DND-41 (cell line): ENCODE measurements at regions not wholly inside any gene's neighbourhood (a gene's known extent, or its start where the extent isn't known, plus 50 kb on each side); places are given as distances from the start of the nearest gene placed in this dataset.

Source experiments
- EZH2 ChIP-seq: IDR thresholded peaks from 3 replicates; pipeline ENCODE4 v1.6.1; 2012; ENCODE audit warnings: borderline replicate concordance, low read depth, mild to moderate bottlenecking, moderate library complexity, low read length, inconsistent platforms; ENCODE audit not compliant: severe bottlenecking
- TF ChIP-seq, protein P1 (sequence below): IDR thresholded peaks from 2 replicates; pipeline ENCODE4 v1.5.1; 2012; ENCODE audit warnings: borderline replicate concordance, low read length, moderate library complexity, mild to moderate bottlenecking; ENCODE audit not compliant: poor library complexity, severe bottlenecking; ENCODE audit errors: extremely low read depth

DNA sequence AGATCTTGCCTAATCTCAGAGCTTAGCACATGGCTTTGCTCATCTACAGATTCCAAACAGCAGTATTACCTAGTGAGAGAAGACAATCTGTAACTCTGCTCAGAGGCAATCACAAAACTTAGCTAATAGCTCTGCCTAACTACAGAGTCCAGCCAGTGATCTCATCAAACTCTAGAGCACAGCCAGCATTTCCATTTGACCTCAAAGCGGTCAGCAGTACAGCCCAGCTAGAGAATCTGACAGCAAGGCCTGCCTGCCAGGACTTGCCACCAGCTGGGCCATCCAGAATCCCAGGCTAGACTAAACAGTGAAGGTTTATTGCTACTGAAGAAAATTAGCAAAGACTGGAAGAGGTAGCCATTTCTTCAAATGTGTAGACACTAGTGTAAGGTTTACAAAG lies 217.9 kb upstream of the VLDLR start:
- TF ChIP-seq EZH2 = no peak
- TF ChIP-seq, protein P1, sequence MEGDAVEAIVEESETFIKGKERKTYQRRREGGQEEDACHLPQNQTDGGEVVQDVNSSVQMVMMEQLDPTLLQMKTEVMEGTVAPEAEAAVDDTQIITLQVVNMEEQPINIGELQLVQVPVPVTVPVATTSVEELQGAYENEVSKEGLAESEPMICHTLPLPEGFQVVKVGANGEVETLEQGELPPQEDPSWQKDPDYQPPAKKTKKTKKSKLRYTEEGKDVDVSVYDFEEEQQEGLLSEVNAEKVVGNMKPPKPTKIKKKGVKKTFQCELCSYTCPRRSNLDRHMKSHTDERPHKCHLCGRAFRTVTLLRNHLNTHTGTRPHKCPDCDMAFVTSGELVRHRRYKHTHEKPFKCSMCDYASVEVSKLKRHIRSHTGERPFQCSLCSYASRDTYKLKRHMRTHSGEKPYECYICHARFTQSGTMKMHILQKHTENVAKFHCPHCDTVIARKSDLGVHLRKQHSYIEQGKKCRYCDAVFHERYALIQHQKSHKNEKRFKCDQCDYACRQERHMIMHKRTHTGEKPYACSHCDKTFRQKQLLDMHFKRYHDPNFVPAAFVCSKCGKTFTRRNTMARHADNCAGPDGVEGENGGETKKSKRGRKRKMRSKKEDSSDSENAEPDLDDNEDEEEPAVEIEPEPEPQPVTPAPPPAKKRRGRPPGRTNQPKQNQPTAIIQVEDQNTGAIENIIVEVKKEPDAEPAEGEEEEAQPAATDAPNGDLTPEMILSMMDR = no peak
